ENCODE measurements at regions not wholly inside any gene's neighbourhood (a gene's known extent, or its start where the extent isn't known, plus 50 kb on each side); places are given as distances from the start of the nearest gene placed in this dataset.

GRCh38 chr10:8638088-8638672 lies 583.7 kb downstream of the GATA3 start:
- TF ChIP-seq CTCF (conservative IDR thresholded peaks at IDR 0.05; ENCODE audit: low read depth, low read length): no peak
- DNase-seq (ENCODE audit: low read depth): no peak
- no peak overlapping the region for H3K4me3 ChIP-seq (ENCODE audit: low read depth, low read length)

- no peak overlapping the region for H3K4me3 ChIP-seq (ENCODE audit: low read depth, low read length)
- no peak for DNase-seq (ENCODE audit: low read depth)
- no peak for TF ChIP-seq CTCF (conservative IDR thresholded peaks at IDR 0.05; ENCODE audit: low read depth, low read length)
Measured at GRCh38 chr10:8639486-8640185, 585.1 kb downstream of the GATA3 start.

GRCh38 chr10:8640301-8640700 lies 585.8 kb downstream of the GATA3 start:
- no peak for DNase-seq (ENCODE audit: low read depth)
- no peak for TF ChIP-seq CTCF (conservative IDR thresholded peaks at IDR 0.05; ENCODE audit: low read depth, low read length)
- no peak overlapping the region for H3K4me3 ChIP-seq (ENCODE audit: low read depth, low read length)

GRCh38 chr10:8640878-8641277 lies 586.4 kb downstream of the GATA3 start:
- H3K4me3 ChIP-seq (ENCODE audit: low read depth, low read length): no peak overlapping the region
- no peak for DNase-seq (ENCODE audit: low read depth)
- TF ChIP-seq CTCF (conservative IDR thresholded peaks at IDR 0.05; ENCODE audit: low read depth, low read length): no peak

- H3K4me3 ChIP-seq (ENCODE audit: low read depth, low read length): no peak overlapping the region
- DNase-seq (ENCODE audit: low read depth): no peak
- TF ChIP-seq CTCF (conservative IDR thresholded peaks at IDR 0.05; ENCODE audit: low read depth, low read length): no peak
Measured at GRCh38 chr10:8656261-8656660, 601.8 kb downstream of the GATA3 start.

GRCh38 chr10:8659982-8660381 lies 605.5 kb downstream of the GATA3 start:
- no peak for TF ChIP-seq CTCF (conservative IDR thresholded peaks at IDR 0.05; ENCODE audit: low read depth, low read length)
- H3K4me3 ChIP-seq (ENCODE audit: low read depth, low read length): no peak overlapping the region
- DNase-seq (ENCODE audit: low read depth): no peak

- H3K4me3 ChIP-seq (ENCODE audit: low read depth, low read length): no peak overlapping the region
- no peak for TF ChIP-seq CTCF (conservative IDR thresholded peaks at IDR 0.05; ENCODE audit: low read depth, low read length)
- DNase-seq (ENCODE audit: low read depth): no peak
Measured at GRCh38 chr10:8661886-8662285, 607.4 kb downstream of the GATA3 start.

Data from choroid plexus epithelial cell (primary cell).